Vagina (tissue), 2 donors: ENCODE measurements at regions not wholly inside any gene's neighbourhood (a gene's known extent, or its start where the extent isn't known, plus 50 kb on each side); places are given as distances from the start of the nearest gene placed in this dataset.

Experiments used
- CTCF ChIP-seq, 3 experiments: fragments of 450-650 bp in 2 of 3; fragments of 200-600 bp in 1 of 3; sonication (generic) in 1 of 3; IDR thresholded peaks; one replicate each; pipeline ENCODE4 v1.5.1; 2017 to 2019; ENCODE audit warnings: antibody characterized with exemption in 3 of 3, mild to moderate bottlenecking in 2 of 3, moderate library complexity in 2 of 3
- POLR2A ChIP-seq, 2 donors: fragments of 450-650 bp; IDR thresholded peaks; one replicate each; pipeline ENCODE4 v1.6.1; 2017; ENCODE audit warnings: antibody characterized with exemption in 2 of 2, mild to moderate bottlenecking in 2 of 2, moderate library complexity in 2 of 2
- POLR2AphosphoS5 ChIP-seq, 2 donors: sonication (generic); formaldehyde crosslinking; IDR thresholded peaks; one replicate each; pipeline ENCODE4 v1.9.0; 2017; ENCODE audit warnings: antibody characterized with exemption in 2 of 2, mild to moderate bottlenecking in 2 of 2, low read depth in 1 of 2; ENCODE audit not compliant: insufficient read depth in 1 of 2

- TF ChIP-seq CTCF (IDR thresholded peaks at IDR 0.05) (no peak), POLR2A (IDR thresholded peaks at IDR 0.05) (no peak), POLR2AphosphoS5 (IDR thresholded peaks at IDR 0.05; ENCODE audit: insufficient read depth in 1 of 2, low read depth in 1 of 2) (no peak)
Observed at GRCh38 chr3:81161851-81162250, 599.6 kb downstream of the GBE1 start.
